ENCODE measurements at regions not wholly inside any gene's neighbourhood (a gene's known extent, or its start where the extent isn't known, plus 50 kb on each side); places are given as distances from the start of the nearest gene placed in this dataset.

DNA sequence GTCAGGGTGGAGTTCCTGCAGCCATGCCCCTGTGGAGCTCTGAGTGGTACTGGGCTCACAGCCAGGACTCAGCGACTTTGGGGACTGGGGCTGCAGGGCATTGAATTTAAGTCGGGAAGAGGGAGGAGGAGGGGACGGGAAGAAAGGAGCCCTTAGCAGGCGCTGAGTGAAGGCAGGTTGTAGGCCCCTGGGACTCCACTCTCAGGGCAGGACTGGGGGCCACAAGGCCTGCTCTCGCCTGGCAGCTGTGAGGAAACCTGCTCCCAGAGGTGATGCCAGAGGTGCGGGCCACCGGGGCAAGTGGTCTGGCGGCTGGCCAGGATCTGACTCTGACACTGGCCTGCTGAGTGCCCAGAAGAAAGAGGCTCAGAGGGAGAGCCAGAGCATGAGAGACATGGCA is 73.5 kb downstream of the EPHB3 start:
- no peak for TF ChIP-seq CTCF (IDR thresholded peaks at IDR 0.05; ENCODE audit: low read depth, low read length, missing control alignments)
- H3K4me3 ChIP-seq (ENCODE audit: low read depth, low read length) = no peak overlapping the region
- no peak for DNase-seq (ENCODE audit: low read depth)
- in situ Hi-C loops (cut with HindIII; ENCODE audit: low sequenced_read_pairs) = no loop called here

DNA sequence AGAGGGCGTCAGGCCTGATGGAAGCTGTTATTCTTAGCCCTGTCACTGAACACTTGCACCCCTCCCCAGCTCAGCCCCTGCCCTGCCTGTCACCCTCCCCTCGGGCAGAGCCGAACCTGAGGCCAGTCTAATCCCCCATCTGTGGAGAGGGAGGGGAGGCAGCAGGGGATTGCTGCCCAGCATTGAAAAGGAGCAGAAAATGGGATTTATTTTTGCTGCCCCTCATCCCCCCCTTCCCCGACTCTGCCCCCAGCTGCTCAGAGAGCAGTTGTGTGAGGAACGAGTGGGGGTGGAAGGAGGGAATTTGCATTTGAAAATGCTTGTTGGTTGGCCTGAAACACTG is 71.6 kb downstream of the EPHB3 start:
- H3K4me3 ChIP-seq (ENCODE audit: low read depth, low read length) = no peak overlapping the region
- no peak for DNase-seq (ENCODE audit: low read depth)
- in situ Hi-C loops (cut with HindIII; ENCODE audit: low sequenced_read_pairs) = no loop called here
- no peak for TF ChIP-seq CTCF (IDR thresholded peaks at IDR 0.05; ENCODE audit: low read depth, low read length, missing control alignments)

DNA sequence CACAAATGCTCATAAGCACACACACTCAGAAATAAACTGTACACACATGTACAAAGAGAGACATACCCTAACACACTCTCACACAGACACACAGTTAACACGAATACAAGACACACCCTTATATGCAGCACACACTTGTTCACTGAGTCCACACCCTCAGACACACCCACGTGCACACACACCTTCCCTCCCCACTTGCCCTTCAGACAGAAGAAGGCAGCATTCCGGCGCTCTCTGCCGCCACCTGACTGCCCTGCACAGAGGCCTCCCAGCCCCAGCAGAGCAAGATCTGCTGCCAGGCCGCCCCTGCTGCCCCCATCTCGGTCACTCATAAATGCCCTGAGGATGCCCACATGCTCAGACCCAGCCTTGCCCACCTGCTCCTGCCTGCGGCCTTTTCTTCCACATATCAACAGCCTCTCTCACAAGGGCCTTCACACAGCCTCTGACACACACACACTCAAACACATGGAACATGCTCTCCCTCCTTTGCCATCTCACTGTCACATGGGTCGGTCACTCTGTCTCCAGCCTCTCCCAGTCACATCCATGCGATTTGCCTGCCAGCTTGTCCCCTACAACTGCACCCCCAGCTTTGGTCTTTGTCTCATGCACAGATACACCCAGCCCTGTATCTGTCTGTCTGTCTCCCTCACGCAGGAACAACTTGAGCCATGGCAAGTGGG is 71.1 kb downstream of the EPHB3 start:
- no peak for TF ChIP-seq CTCF (IDR thresholded peaks at IDR 0.05; ENCODE audit: low read depth, low read length, missing control alignments)
- in situ Hi-C loops (cut with HindIII; ENCODE audit: low sequenced_read_pairs) = no loop called here
- no peak overlapping the region for H3K4me3 ChIP-seq (ENCODE audit: low read depth, low read length)
- no peak for DNase-seq (ENCODE audit: low read depth)

Data from astrocyte of the cerebellum (primary cell).